ENCODE measurements at regions not wholly inside any gene's neighbourhood (a gene's known extent, or its start where the extent isn't known, plus 50 kb on each side); places are given as distances from the start of the nearest gene placed in this dataset.

DNA sequence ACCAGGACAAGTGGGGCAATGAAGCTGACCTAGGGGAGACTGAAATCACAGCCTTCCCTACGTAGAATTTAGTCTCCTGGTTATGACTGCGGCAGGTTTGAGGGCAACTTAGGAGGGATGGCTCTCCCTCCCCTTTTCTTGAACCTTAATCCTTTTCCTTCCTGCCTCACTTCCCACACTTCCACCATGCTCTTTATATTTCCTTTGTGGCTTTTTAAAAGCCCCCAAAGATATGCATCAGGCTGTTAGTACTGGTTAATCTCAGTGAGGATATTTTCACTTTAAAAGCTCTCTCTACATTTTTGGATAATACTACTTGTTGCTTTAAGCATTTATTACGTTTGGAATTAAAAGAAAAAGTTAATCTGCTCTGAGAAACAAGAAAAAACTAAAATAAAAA lies 339.2 kb downstream of the SOX2 start:
- Histone ChIP-seq H3K4me1 (no peaks in the 10 kb centered on the region), H3K4me3 (no peak overlapping the region), H3K27ac (replicated peaks in 1 of 4) (no peak overlapping the region), H3K36me3 (no peaks in the 10 kb centered on the region), H3K27me3 (no peaks in the 10 kb centered on the region), H3K9me3 (no peaks in the 10 kb centered on the region)
- 65% methylated on average over 3 of the region's 3 CpGs for WGBS
- intact Hi-C loops (cut with DNase I) = no loop called here
- no peak for DNase-seq (ENCODE audit: extremely low spot score)
- TF ChIP-seq POLR2A (IDR thresholded peaks at IDR 0.05; ENCODE audit: low read depth) = no peak
- TF ChIP-seq EP300 (IDR thresholded peaks at IDR 0.05) = no peak
- TF ChIP-seq, protein P1, sequence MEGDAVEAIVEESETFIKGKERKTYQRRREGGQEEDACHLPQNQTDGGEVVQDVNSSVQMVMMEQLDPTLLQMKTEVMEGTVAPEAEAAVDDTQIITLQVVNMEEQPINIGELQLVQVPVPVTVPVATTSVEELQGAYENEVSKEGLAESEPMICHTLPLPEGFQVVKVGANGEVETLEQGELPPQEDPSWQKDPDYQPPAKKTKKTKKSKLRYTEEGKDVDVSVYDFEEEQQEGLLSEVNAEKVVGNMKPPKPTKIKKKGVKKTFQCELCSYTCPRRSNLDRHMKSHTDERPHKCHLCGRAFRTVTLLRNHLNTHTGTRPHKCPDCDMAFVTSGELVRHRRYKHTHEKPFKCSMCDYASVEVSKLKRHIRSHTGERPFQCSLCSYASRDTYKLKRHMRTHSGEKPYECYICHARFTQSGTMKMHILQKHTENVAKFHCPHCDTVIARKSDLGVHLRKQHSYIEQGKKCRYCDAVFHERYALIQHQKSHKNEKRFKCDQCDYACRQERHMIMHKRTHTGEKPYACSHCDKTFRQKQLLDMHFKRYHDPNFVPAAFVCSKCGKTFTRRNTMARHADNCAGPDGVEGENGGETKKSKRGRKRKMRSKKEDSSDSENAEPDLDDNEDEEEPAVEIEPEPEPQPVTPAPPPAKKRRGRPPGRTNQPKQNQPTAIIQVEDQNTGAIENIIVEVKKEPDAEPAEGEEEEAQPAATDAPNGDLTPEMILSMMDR (IDR thresholded peaks at IDR 0.05) = no peak
- TF ChIP-seq POLR2AphosphoS5 (IDR thresholded peaks at IDR 0.05) = no peak

DNA sequence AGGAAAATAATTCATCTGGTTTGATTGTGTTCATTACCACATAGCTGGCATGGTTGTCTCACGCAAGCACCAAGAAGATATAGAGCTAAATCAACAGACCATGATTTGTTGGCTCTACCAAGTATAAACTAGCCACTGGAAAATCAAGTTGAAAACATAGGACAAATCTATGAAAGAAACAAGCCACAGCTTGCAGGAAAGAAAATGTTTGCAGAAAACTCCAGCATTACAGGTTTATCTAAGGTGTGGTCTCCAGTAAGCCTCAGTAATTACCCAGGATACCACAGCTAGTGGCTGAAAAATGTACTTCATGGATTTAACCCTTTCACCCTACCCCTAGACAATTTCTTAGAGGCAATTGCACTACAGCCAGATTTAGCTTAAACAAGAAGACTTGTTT lies 340.6 kb downstream of the SOX2 start:
- Histone ChIP-seq H3K9me3 (no peaks in the 10 kb centered on the region), H3K36me3 (no peaks in the 10 kb centered on the region), H3K4me1 (no peaks in the 10 kb centered on the region), H3K4me3 (no peak overlapping the region), H3K27me3 (no peaks in the 10 kb centered on the region), H3K27ac (replicated peaks in 1 of 4) (no peak overlapping the region)
- intact Hi-C loops (cut with DNase I) = no loop called here
- DNase-seq (ENCODE audit: extremely low spot score) = no peak
- TF ChIP-seq POLR2AphosphoS5 (IDR thresholded peaks at IDR 0.05) (no peak), POLR2A (IDR thresholded peaks at IDR 0.05; ENCODE audit: low read depth) (no peak), EP300 (IDR thresholded peaks at IDR 0.05) (no peak)
- TF ChIP-seq, protein P1 (IDR thresholded peaks at IDR 0.05) = no peak
- 78% methylated on average over 1 of the region's 1 CpG for WGBS

DNA sequence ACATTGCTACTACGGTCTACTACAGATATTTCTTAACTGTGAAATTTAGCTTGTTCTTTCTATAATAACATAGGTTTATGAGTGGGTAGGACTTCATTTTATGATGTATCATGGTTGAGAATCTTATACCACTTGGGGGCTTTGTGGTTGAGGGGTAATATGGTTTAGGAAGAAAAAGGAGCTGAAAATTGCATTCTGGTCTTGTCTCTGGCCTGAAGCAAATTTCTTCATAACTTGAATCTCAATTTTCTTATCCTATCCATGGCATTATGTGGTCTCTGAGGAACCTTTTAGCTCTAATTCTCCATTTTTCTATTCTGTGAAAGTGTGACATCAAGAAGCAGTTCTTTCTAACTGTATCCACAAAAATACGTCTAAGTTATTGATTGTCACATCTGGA lies 341.0 kb downstream of the SOX2 start:
- Histone ChIP-seq H3K27me3 (no peaks in the 10 kb centered on the region), H3K4me3 (no peak overlapping the region), H3K9me3 (no peaks in the 10 kb centered on the region), H3K36me3 (no peaks in the 10 kb centered on the region), H3K27ac (replicated peaks in 1 of 4) (no peak overlapping the region), H3K4me1 (no peaks in the 10 kb centered on the region)
- intact Hi-C loops (cut with DNase I) = no loop called here
- 80% methylated on average over 2 of the region's 2 CpGs for WGBS
- TF ChIP-seq POLR2AphosphoS5 (IDR thresholded peaks at IDR 0.05) = no peak
- TF ChIP-seq EP300 (IDR thresholded peaks at IDR 0.05) = no peak
- TF ChIP-seq, protein P1 (IDR thresholded peaks at IDR 0.05) = no peak
- TF ChIP-seq POLR2A (IDR thresholded peaks at IDR 0.05; ENCODE audit: low read depth) = no peak
- no peak for DNase-seq (ENCODE audit: extremely low spot score)

DNA sequence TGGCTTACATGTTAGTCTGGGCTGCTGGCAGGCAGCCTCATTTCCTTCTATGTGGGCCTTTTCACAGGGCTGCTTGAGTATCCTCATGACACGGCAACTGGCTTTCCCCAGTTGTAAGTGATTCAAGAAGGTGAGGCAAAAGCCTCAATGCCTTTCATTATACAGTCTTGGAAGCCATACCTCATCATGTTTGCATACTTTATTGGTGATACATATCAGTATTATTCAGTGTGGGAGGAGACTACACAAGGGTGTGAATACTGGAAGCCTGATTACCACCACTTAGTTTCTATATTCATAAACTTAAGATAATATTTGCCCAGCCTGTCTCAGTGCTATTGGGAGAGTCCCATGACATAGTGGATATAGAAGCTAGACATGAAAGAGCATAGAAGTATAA lies 346.8 kb downstream of the SOX2 start:
- no peak overlapping the region for H3K27ac ChIP-seq (replicated peaks in 1 of 4)
- H3K4me1 ChIP-seq = no peaks in the 10 kb centered on the region
- no peak for TF ChIP-seq POLR2A (IDR thresholded peaks at IDR 0.05; ENCODE audit: low read depth)
- no peak for TF ChIP-seq POLR2AphosphoS5 (IDR thresholded peaks at IDR 0.05)
- TF ChIP-seq EP300 (IDR thresholded peaks at IDR 0.05) = no peak
- TF ChIP-seq, protein P1 (IDR thresholded peaks at IDR 0.05) = no peak
- intact Hi-C loops (cut with DNase I) = no loop called here
- no peak for DNase-seq (ENCODE audit: extremely low spot score)
- no peaks in the 10 kb centered on the region for H3K36me3 ChIP-seq
- H3K4me3 ChIP-seq = no peak overlapping the region
- no peaks in the 10 kb centered on the region for H3K9me3 ChIP-seq
- H3K27me3 ChIP-seq = no peaks in the 10 kb centered on the region
- WGBS = 100% methylated on average over 1 of the region's 1 CpG

DNA sequence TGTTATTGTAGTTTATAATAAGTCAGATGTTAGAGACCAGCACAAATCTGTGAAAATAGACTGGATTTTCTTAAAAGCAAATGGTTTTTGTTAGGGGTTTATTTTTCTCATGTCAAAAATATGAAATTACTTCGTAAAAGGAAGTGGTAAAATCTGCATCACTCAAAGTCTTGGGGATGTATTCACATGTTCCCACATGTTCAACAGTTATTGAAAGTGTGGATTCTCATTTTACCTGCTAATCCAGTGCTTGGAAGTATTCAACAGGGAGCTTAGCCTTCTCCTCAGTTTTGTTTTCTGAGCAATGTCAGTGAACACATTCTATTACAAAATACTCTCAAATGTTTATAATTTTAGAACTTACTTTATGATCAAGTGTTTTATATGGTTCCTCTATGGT lies 352.0 kb downstream of the SOX2 start:
- WGBS = 21% methylated on average over 1 of the region's 1 CpG
- no peaks in the 10 kb centered on the region for H3K9me3 ChIP-seq
- H3K27me3 ChIP-seq = no peaks in the 10 kb centered on the region
- no peak overlapping the region for H3K4me3 ChIP-seq
- TF ChIP-seq, protein P1 (IDR thresholded peaks at IDR 0.05) = no peak
- TF ChIP-seq EP300 (IDR thresholded peaks at IDR 0.05) (no peak), POLR2A (IDR thresholded peaks at IDR 0.05; ENCODE audit: low read depth) (no peak), POLR2AphosphoS5 (IDR thresholded peaks at IDR 0.05) (no peak)
- no peak for DNase-seq (ENCODE audit: extremely low spot score)
- no peaks in the 10 kb centered on the region for H3K4me1 ChIP-seq
- intact Hi-C loops (cut with DNase I) = no loop called here
- no peaks in the 10 kb centered on the region for H3K36me3 ChIP-seq
- no peak overlapping the region for H3K27ac ChIP-seq (replicated peaks in 1 of 4)

Measured in esophagus muscularis mucosa (tissue), 4 donors.